Adrenal gland (tissue), 5 donors: ENCODE measurements at regions not wholly inside any gene's neighbourhood (a gene's known extent, or its start where the extent isn't known, plus 50 kb on each side); places are given as distances from the start of the nearest gene placed in this dataset.

ENCODE experiments used
- POLR2A ChIP-seq, 2 donors: fragments of 450-650 bp; IDR thresholded peaks; one replicate each; pipeline ENCODE4 v1.6.1; 2017; ENCODE audit warnings: antibody characterized with exemption in 2 of 2, mild to moderate bottlenecking in 2 of 2, moderate library complexity in 1 of 2
- TF ChIP-seq, protein P1 (sequence below), 6 experiments: fragments of 450-650 bp in 4 of 6; fragments of 200-600 bp in 2 of 6; sonication (generic) in 1 of 6; IDR thresholded peaks; 1 replicate in 5 of 6; 2 replicates in 1 of 6; pipeline versions ENCODE4 v1.5.1 to v1.8.0; 2016 to 2021; ENCODE audit warnings: antibody characterized with exemption in 6 of 6, mild to moderate bottlenecking in 2 of 6, moderate library complexity in 1 of 6
- donor health status: DM: no; HTN: no; CAD: no.

DNA sequence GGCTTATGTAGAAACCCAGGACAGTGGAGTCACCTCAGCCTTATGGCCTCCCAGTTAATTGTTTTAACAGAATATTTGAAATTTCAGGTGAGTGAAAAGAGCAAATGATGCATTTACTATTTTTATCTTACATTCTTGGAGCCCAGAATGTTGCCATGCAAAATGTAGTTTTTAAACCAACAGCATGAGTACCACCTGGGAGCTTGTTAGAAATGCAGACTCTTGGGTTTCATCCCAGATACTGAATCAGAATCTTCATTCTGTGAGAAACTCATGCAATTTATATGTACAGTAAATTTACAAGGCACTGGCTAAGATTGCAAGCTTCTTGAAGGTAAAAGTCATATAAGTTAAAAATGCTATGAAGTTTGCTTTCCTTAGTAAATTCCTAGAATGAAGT lies 654.5 kb upstream of the CDH2 start:
- TF ChIP-seq, protein P1, sequence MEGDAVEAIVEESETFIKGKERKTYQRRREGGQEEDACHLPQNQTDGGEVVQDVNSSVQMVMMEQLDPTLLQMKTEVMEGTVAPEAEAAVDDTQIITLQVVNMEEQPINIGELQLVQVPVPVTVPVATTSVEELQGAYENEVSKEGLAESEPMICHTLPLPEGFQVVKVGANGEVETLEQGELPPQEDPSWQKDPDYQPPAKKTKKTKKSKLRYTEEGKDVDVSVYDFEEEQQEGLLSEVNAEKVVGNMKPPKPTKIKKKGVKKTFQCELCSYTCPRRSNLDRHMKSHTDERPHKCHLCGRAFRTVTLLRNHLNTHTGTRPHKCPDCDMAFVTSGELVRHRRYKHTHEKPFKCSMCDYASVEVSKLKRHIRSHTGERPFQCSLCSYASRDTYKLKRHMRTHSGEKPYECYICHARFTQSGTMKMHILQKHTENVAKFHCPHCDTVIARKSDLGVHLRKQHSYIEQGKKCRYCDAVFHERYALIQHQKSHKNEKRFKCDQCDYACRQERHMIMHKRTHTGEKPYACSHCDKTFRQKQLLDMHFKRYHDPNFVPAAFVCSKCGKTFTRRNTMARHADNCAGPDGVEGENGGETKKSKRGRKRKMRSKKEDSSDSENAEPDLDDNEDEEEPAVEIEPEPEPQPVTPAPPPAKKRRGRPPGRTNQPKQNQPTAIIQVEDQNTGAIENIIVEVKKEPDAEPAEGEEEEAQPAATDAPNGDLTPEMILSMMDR (IDR thresholded peaks at IDR 0.05), result no peak
- no peak for TF ChIP-seq POLR2A (IDR thresholded peaks at IDR 0.05)
